Astrocyte (in vitro differentiated cells and primary cell): ENCODE measurements at regions not wholly inside any gene's neighbourhood (a gene's known extent, or its start where the extent isn't known, plus 50 kb on each side); places are given as distances from the start of the nearest gene placed in this dataset.

ENCODE experiments used
- CTCF ChIP-seq: IDR thresholded peaks from 2 replicates; pipeline ENCODE4 v1.5.1; 2011; ENCODE audit warnings: low read depth, mild to moderate bottlenecking, inconsistent platforms, low read length, moderate library complexity; ENCODE audit not compliant: insufficient read depth
- EZH2 ChIP-seq: IDR thresholded peaks from 2 replicates; pipeline ENCODE4 v1.6.1; 2012; ENCODE audit warnings: mild to moderate bottlenecking, low read length, inconsistent platforms; ENCODE audit not compliant: insufficient read depth

- TF ChIP-seq CTCF (no peak), EZH2 (no peak)
Observed at GRCh38 chr1:184262109-184262508, 124.7 kb upstream of the C1orf21 start.
